K562 (cell line): ENCODE measurements at regions not wholly inside any gene's neighbourhood (a gene's known extent, or its start where the extent isn't known, plus 50 kb on each side); places are given as distances from the start of the nearest gene placed in this dataset.

Source experiments
- ATAC-seq: fragments of 200-7000 bp; cut with Tn5 transposase; 3 replicates; pipeline ENCODE4 v1.9.1; 2020; ENCODE audit warnings: moderate library complexity
- BruUV-seq: library from RNA; stranded (reverse); fragments of 400-500 nt; replicated peaks from 2 replicates; lab custom pipeline; 2021; lab: Mats Ljungman, UMichigan
- CTCF ChIA-PET: fragments of 300-600 bp; formaldehyde crosslinking; extraction: SDS; loops from one replicate; lab custom pipeline; 2021; ENCODE audit warnings: low intra/inter-chr PET ratio; lab: Yijun Ruan, JAX
- POLR2A ChIA-PET: fragments of 300-600, 350-650 bp; sonication (Branson Sonifier 250); formaldehyde crosslinking; extraction: SDS; loops from one replicate; lab custom pipeline; 2021; ENCODE audit warnings: antibody characterized with exemption, inconsistent platforms; lab: Yijun Ruan, JAX
- DNase-seq, 4 experiments: peaks; one replicate each; pipeline versions ENCODE4 v3.0.0 to v3.0.0-alpha.2; 2011 to 2018; ENCODE audit warnings: low spot score in 3 of 4, mixed read lengths in 3 of 4; ENCODE audit errors: extremely low read depth in 1 of 4
- FAIRE-seq: peaks from 2 replicates; lab custom pipeline; 2011; peaks lifted over from hg19 to GRCh38; lab: Jason Lieb, UNC
- H2AFZ ChIP-seq: 2 replicates; pipeline ENCODE4 v1.6.0; 2011; ENCODE audit warnings: low read depth, low read length, control low read depth, inconsistent platforms
- H3K27ac ChIP-seq: fragments of 200-600 bp; 3 replicates; pipeline ENCODE4 v1.8.0; 2011; ENCODE audit warnings: low read depth, mild to moderate bottlenecking, control low read depth, inconsistent platforms, low read length, moderate library complexity, mixed read lengths; ENCODE audit errors: extremely low read depth
- H3K27me3 ChIP-seq, 2 experiments: fragments of 300-600 bp in 1 of 2; 2 replicates in 1 of 2; 3 replicates in 1 of 2; pipeline versions ENCODE4 v1.6.0 to v1.8.0; 2011; ENCODE audit warnings: inconsistent platforms in 2 of 2, low read length in 2 of 2, mild to moderate bottlenecking in 1 of 2, mixed read lengths in 1 of 2, moderate library complexity in 1 of 2; ENCODE audit not compliant: control insufficient read depth in 2 of 2, insufficient read depth in 2 of 2
- H3K36me3 ChIP-seq: fragments of 300-600 bp; 3 replicates; pipeline ENCODE4 v1.8.0; 2011; ENCODE audit warnings: mild to moderate bottlenecking, low read length, inconsistent platforms; ENCODE audit not compliant: control insufficient read depth, insufficient read depth
- H3K4me1 ChIP-seq, 2 experiments: fragments of 200-600 bp in 1 of 2; replicated peaks in 1 of 2; 2 replicates in 1 of 2; 3 replicates in 1 of 2; pipeline versions ENCODE4 v1.5.1 to v1.8.0; 2011; ENCODE audit warnings: inconsistent platforms in 2 of 2, low read length in 2 of 2, mild to moderate bottlenecking in 1 of 2, mixed read lengths in 1 of 2, moderate library complexity in 1 of 2; ENCODE audit not compliant: control insufficient read depth in 2 of 2, insufficient read depth in 2 of 2
- H3K4me2 ChIP-seq: 2 replicates; pipeline ENCODE4 v1.6.1; 2011; ENCODE audit warnings: low read length, control low read depth, inconsistent platforms, mixed read lengths; ENCODE audit not compliant: insufficient read depth
- H3K4me3 ChIP-seq: fragments of 200-600 bp; sonication (generic), shearing (Covaris generic); 2 replicates; pipeline ENCODE4 v1.5.1; 2016; ENCODE audit warnings: control low read depth, inconsistent platforms
- H3K79me2 ChIP-seq: fragments of 200-600 bp; 3 replicates; pipeline ENCODE4 v1.8.0; 2011; ENCODE audit warnings: low read length, inconsistent platforms; ENCODE audit not compliant: control insufficient read depth, insufficient read depth
- H3K9ac ChIP-seq, 2 experiments: 2 replicates each; pipeline versions ENCODE4 v1.6.0 to v1.6.1; 2011; ENCODE audit warnings: low read depth in 2 of 2, low read length in 2 of 2, control low read depth in 1 of 2, inconsistent platforms in 1 of 2, mild to moderate bottlenecking in 1 of 2, mixed read lengths in 1 of 2; ENCODE audit not compliant: insufficient read depth in 1 of 2
- H3K9me1 ChIP-seq: one replicate; pipeline ENCODE4 v1.6.0; 2011; ENCODE audit warnings: inconsistent platforms, mild to moderate bottlenecking, low read length, moderate library complexity; ENCODE audit not compliant: control insufficient read depth, insufficient read depth
- H3K9me3 ChIP-seq: replicated peaks from 2 replicates; pipeline ENCODE4 v1.5.1; 2011; ENCODE audit warnings: low read depth, low read length, inconsistent platforms; ENCODE audit not compliant: control insufficient read depth, insufficient read depth
- H4K20me1 ChIP-seq: replicated peaks from 2 replicates; pipeline ENCODE4 v1.6.1; 2011; ENCODE audit warnings: low read length, inconsistent platforms, mixed read lengths; ENCODE audit not compliant: control insufficient read depth, insufficient read depth
- STAT5B ChIP-seq: fragments of 250-450 bp; sonication (Bioruptor Pico); IDR thresholded peaks from 2 replicates; pipeline ENCODE4 v1.8.0; 2021; ENCODE audit warnings: mild to moderate bottlenecking, inconsistent platforms
- ZNF318 ChIP-seq, 2 experiments: fragments of 450-650 bp; IDR thresholded peaks; 2 replicates each; pipeline ENCODE4 v1.6.1; 2016; ENCODE audit warnings: mild to moderate bottlenecking in 2 of 2, borderline replicate concordance in 1 of 2, low read depth in 1 of 2, moderate library complexity in 1 of 2
- WGBS: fragments of 100-300 bp; shearing (Covaris generic); methylation state at CpG from one replicate; pipeline ENCODE4 v1.1.6; 2016; ENCODE audit warnings: low coverage, mixed read lengths; ENCODE audit not compliant: insufficient coverage; ENCODE audit errors: missing lambda C conversion rate; 5-methylcytosine and 5-hydroxymethylcytosine counted together
- in situ Hi-C: fragments of 300-500 bp; cut with MboI; formaldehyde crosslinking; loops from 4 replicates; pipeline ENCODE4 v1.15.0; 2018; ENCODE audit warnings: inconsistent platforms, mixed read lengths
- intact Hi-C: fragments of 100-400 bp; cut with micrococcal nuclease; formaldehyde crosslinking; loops from 2 replicates; pipeline ENCODE4 v1.14.2; 2022

- H3K36me3 ChIP-seq = no peaks in the 10 kb centered on the region
- POLR2A ChIA-PET = no interaction called here
- 0% methylated on average over 5 of the region's 5 CpGs for WGBS
- no peak overlapping the region for H3K9ac ChIP-seq
- H3K27ac ChIP-seq = no peak overlapping the region
- no peaks in the 10 kb centered on the region for H3K4me1 ChIP-seq
- H3K9me1 ChIP-seq = no peaks in the 10 kb centered on the region
- no TSS peak for BruUV-seq
- peaks cover 0 to 9% of the 10 kb centered on the region in 2 experiments; a peak in 2 of 5 replicates for H3K27me3 ChIP-seq
- in situ Hi-C loops = no loop called here
- H3K9me3 ChIP-seq = no peaks in the 10 kb centered on the region
- ATAC-seq (no peak), DNase-seq (no peak), FAIRE-seq (no peak)
- no peaks in the 10 kb centered on the region for H3K79me2 ChIP-seq
- CTCF ChIA-PET = no interaction called here
- intact Hi-C loops = no loop called here
- H2AFZ ChIP-seq = no peak overlapping the region
- H4K20me1 ChIP-seq = no peaks in the 10 kb centered on the region
- TF ChIP-seq STAT5B (CRISPR knock-in tag) = no peak
- TF ChIP-seq ZNF318 (IDR thresholded peaks at IDR 0.05; ENCODE audit: borderline replicate concordance in 1 of 2, low read depth in 1 of 2) = no peak
- TF ChIP-seq, all 486 proteins: peak for 0
- H3K4me3 ChIP-seq = no peak overlapping the region
- H3K4me2 ChIP-seq = no peak overlapping the region
These were observed 491.1 kb upstream of the ADARB2 start for GRCh38 chr10:2228320-2228901.
